MM.1S (cell line): ENCODE measurements at regions not wholly inside any gene's neighbourhood (a gene's known extent, or its start where the extent isn't known, plus 50 kb on each side); places are given as distances from the start of the nearest gene placed in this dataset.

ENCODE experiments used
- EZH2 ChIP-seq: fragments of 300-600 bp; sonication (generic); optimal IDR thresholded peaks from 2 replicates; pipeline ENCODE3; 2017; ENCODE audit warnings: low read depth, mild to moderate bottlenecking, antibody characterized with exemption, low read length, mixed read lengths
- EZH2phosphoT487 ChIP-seq: fragments of 300-600 bp; sonication (generic); IDR thresholded peaks from 2 replicates; pipeline ENCODE4 v1.6.1; 2018; ENCODE audit warnings: antibody characterized with exemption, low read length
- TF ChIP-seq, protein P1 (sequence below): fragments of 300-600 bp; sonication (generic); IDR thresholded peaks from 2 replicates; pipeline ENCODE4 v1.5.1; 2016; ENCODE audit warnings: antibody characterized with exemption, low read length, mixed read lengths

DNA sequence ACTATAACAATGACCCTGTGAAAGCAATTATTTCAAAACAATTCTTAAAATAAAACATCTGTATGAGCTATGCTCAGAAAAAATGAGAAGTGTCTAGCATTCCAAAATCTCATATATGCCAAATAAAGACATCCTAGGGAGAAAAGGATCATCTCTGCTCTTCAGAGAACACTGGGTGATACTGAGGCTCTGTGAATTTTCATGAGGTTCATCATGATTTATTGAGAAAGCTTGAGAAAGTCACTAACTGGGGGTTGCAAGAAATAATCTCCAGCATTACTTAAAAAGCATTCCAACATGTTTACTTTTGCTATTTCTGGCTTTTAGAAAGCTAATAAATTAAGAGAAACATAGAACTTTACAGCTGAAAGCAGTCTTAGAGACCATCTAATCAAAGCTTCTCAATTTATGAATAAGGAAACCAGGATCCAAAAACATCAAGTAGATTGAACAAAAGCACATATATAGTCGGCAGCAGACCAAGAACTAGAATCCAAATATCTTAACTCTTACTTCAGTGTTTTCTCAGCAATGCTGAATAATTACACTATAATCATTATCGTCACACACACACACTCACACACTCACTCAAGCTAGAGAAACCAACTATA, 372.8 kb downstream of the NR2F1-AS1 start:
- TF ChIP-seq, protein P1, sequence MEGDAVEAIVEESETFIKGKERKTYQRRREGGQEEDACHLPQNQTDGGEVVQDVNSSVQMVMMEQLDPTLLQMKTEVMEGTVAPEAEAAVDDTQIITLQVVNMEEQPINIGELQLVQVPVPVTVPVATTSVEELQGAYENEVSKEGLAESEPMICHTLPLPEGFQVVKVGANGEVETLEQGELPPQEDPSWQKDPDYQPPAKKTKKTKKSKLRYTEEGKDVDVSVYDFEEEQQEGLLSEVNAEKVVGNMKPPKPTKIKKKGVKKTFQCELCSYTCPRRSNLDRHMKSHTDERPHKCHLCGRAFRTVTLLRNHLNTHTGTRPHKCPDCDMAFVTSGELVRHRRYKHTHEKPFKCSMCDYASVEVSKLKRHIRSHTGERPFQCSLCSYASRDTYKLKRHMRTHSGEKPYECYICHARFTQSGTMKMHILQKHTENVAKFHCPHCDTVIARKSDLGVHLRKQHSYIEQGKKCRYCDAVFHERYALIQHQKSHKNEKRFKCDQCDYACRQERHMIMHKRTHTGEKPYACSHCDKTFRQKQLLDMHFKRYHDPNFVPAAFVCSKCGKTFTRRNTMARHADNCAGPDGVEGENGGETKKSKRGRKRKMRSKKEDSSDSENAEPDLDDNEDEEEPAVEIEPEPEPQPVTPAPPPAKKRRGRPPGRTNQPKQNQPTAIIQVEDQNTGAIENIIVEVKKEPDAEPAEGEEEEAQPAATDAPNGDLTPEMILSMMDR, result no peak
- TF ChIP-seq EZH2 (no peak), EZH2phosphoT487 (no peak)
